ENCODE measurements at regions not wholly inside any gene's neighbourhood (a gene's known extent, or its start where the extent isn't known, plus 50 kb on each side); places are given as distances from the start of the nearest gene placed in this dataset.

DNA sequence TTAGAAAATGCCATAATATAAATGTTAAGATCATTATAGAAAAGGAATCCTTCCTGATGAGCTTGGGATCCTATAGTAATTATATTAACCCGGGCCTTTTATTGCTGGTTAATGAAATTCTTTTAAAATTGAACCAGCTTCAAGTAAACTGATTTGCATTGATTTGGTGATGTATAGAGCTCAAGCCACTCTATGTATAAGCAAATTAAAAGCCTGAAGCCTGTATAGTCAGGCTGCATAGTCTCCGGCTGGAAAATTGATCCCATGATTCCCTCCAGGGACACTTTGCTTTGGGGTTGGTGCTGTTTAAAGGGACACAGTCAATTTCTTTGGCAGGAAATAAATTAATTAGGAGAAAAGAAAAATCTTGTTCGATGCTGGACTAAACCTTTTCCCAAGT lies 199.1 kb downstream of the HERPUD2 start:
- DNase-seq, result no peak
- no peak overlapping the region for H3K27ac Mint-ChIP-seq (ENCODE audit: unreplicated experiment)
- CTCF ChIA-PET, result no interaction called here
- H3K27me3 Mint-ChIP-seq (ENCODE audit: insufficient read depth, unreplicated experiment), result peaks cover 30% of the 10 kb centered on the region
- POLR2A ChIA-PET, result no interaction called here
- H3K36me3 Mint-ChIP-seq (ENCODE audit: insufficient read depth, unreplicated experiment), result no peaks in the 10 kb centered on the region
- intact Hi-C loops (cut with micrococcal nuclease; ENCODE audit: unreplicated experiment), result no loop called here
- H3K4me1 Mint-ChIP-seq (ENCODE audit: low read depth, unreplicated experiment), result no peaks in the 10 kb centered on the region
- Histone ChIP-seq H3K27me3 (replicated peaks; ENCODE audit: control insufficient read depth, insufficient read depth, low read length) (no peaks in the 10 kb centered on the region; the same call in 1 of the 2 replicates), H3K36me3 (ENCODE audit: control insufficient read depth, insufficient read depth, low read length) (no peaks in the 10 kb centered on the region), H3K9me3 (no peaks in the 10 kb centered on the region), H3K4me3 (ENCODE audit: low read depth, low read length) (no peak overlapping the region), H3K4me1 (no peaks in the 10 kb centered on the region)
- no peak overlapping the region for H3K4me3 Mint-ChIP-seq (ENCODE audit: unreplicated experiment)
- BruUV-seq (replicated peaks), result no TSS peak
- TF ChIP-seq, protein P1, sequence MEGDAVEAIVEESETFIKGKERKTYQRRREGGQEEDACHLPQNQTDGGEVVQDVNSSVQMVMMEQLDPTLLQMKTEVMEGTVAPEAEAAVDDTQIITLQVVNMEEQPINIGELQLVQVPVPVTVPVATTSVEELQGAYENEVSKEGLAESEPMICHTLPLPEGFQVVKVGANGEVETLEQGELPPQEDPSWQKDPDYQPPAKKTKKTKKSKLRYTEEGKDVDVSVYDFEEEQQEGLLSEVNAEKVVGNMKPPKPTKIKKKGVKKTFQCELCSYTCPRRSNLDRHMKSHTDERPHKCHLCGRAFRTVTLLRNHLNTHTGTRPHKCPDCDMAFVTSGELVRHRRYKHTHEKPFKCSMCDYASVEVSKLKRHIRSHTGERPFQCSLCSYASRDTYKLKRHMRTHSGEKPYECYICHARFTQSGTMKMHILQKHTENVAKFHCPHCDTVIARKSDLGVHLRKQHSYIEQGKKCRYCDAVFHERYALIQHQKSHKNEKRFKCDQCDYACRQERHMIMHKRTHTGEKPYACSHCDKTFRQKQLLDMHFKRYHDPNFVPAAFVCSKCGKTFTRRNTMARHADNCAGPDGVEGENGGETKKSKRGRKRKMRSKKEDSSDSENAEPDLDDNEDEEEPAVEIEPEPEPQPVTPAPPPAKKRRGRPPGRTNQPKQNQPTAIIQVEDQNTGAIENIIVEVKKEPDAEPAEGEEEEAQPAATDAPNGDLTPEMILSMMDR (IDR thresholded peaks at IDR 0.05; ENCODE audit: insufficient read depth in 1 of 2, low read depth in 1 of 2, low read length in 1 of 2, severe bottlenecking in 1 of 2, unreplicated experiment in 1 of 2), result no peak
- peaks cover 18% of the 10 kb centered on the region for H3K9me3 Mint-ChIP-seq (ENCODE audit: unreplicated experiment)

DNA sequence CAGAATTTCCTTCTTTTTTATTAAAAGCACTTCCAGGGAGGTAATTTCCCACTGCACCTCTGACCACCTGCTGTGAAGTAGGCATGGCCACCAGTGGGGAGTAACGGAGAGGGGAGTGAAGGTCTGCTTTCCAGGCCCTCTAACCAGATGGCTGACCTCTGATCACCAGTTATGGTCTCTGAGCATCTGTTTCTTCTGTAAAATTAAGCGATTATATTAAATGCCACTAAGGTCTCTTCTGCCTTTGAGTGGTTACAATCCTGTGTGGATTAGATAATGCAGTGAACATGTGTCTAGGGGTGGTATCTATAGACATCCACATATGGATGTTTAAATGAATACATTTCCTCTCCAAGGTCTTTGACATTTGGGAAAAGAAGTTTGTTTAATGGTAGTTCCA lies 199.6 kb downstream of the HERPUD2 start:
- no peaks in the 10 kb centered on the region for H3K36me3 Mint-ChIP-seq (ENCODE audit: insufficient read depth, unreplicated experiment)
- CTCF ChIA-PET, result no interaction called here
- H3K4me1 ChIP-seq, result no peaks in the 10 kb centered on the region

DNA sequence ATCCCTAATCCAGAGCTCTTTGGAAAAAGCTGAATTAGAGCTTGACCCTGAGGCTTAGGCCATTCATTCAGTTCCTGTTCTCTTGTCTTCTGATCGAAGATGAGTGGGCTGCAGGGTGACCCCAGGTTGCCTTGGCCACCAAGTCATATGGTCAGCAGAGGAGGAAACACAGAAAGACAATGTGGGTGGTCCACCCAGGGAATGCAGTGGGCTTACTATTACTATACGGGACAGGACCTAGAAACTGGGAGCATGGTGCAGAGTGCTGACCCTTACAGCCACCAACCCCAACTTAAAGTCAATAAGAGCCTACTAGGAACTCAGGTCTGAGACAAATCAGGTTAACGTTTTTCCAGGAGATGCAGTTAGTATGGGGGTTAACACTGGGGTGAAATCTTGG lies 200.5 kb downstream of the HERPUD2 start:
- Mint-ChIP-seq H3K4me3 (ENCODE audit: unreplicated experiment) (no peak overlapping the region), H3K27ac (ENCODE audit: unreplicated experiment) (no peak overlapping the region), H3K36me3 (ENCODE audit: insufficient read depth, unreplicated experiment) (no peaks in the 10 kb centered on the region), H3K27me3 (ENCODE audit: insufficient read depth, unreplicated experiment) (peaks cover 32% of the 10 kb centered on the region), H3K9me3 (ENCODE audit: unreplicated experiment) (peaks cover 18% of the 10 kb centered on the region), H3K4me1 (ENCODE audit: low read depth, unreplicated experiment) (no peaks in the 10 kb centered on the region)
- no TSS peak for BruUV-seq (replicated peaks)
- Histone ChIP-seq H3K9me3 (no peaks in the 10 kb centered on the region), H3K36me3 (ENCODE audit: control insufficient read depth, insufficient read depth, low read length) (no peaks in the 10 kb centered on the region), H3K4me1 (no peaks in the 10 kb centered on the region), H3K27me3 (replicated peaks; ENCODE audit: control insufficient read depth, insufficient read depth, low read length) (no peaks in the 10 kb centered on the region; the same call in 1 of the 2 replicates), H3K4me3 (ENCODE audit: low read depth, low read length) (no peak overlapping the region)
- no peak for DNase-seq
- CTCF ChIA-PET, result no interaction called here
- POLR2A ChIA-PET, result no interaction called here
- TF ChIP-seq, protein P1 (IDR thresholded peaks at IDR 0.05; ENCODE audit: insufficient read depth in 1 of 2, low read depth in 1 of 2, low read length in 1 of 2, severe bottlenecking in 1 of 2, unreplicated experiment in 1 of 2), result no peak
- intact Hi-C loops (cut with micrococcal nuclease; ENCODE audit: unreplicated experiment), result no loop called here

More for the DNA sequence above, 199.6 kb downstream of the HERPUD2 start:
- peaks cover 34% of the 10 kb centered on the region for H3K27me3 Mint-ChIP-seq (ENCODE audit: insufficient read depth, unreplicated experiment)
- BruUV-seq (replicated peaks), result no TSS peak
- POLR2A ChIA-PET, result no interaction called here
- H3K4me1 Mint-ChIP-seq (ENCODE audit: low read depth, unreplicated experiment), result no peaks in the 10 kb centered on the region
- H3K9me3 Mint-ChIP-seq (ENCODE audit: unreplicated experiment), result peaks cover 18% of the 10 kb centered on the region
- TF ChIP-seq, protein P1 (IDR thresholded peaks at IDR 0.05; ENCODE audit: insufficient read depth in 1 of 2, low read depth in 1 of 2, low read length in 1 of 2, severe bottlenecking in 1 of 2, unreplicated experiment in 1 of 2), result no peak
- H3K27ac Mint-ChIP-seq (ENCODE audit: unreplicated experiment), result no peak overlapping the region
- Histone ChIP-seq H3K4me3 (ENCODE audit: low read depth, low read length) (no peak overlapping the region), H3K36me3 (ENCODE audit: control insufficient read depth, insufficient read depth, low read length) (no peaks in the 10 kb centered on the region), H3K9me3 (no peaks in the 10 kb centered on the region), H3K27me3 (replicated peaks; ENCODE audit: control insufficient read depth, insufficient read depth, low read length) (no peaks in the 10 kb centered on the region; the same call in 1 of the 2 replicates)
- no peak overlapping the region for H3K4me3 Mint-ChIP-seq (ENCODE audit: unreplicated experiment)
- intact Hi-C loops (cut with micrococcal nuclease; ENCODE audit: unreplicated experiment), result no loop called here
- DNase-seq, result no peak
